ENCODE measurements at regions not wholly inside any gene's neighbourhood (a gene's known extent, or its start where the extent isn't known, plus 50 kb on each side); places are given as distances from the start of the nearest gene placed in this dataset.

- DNase-seq: no peak
Measured at GRCh38 chr21:27260728-27261127, 293.8 kb upstream of the ADAMTS5 start.

DNA sequence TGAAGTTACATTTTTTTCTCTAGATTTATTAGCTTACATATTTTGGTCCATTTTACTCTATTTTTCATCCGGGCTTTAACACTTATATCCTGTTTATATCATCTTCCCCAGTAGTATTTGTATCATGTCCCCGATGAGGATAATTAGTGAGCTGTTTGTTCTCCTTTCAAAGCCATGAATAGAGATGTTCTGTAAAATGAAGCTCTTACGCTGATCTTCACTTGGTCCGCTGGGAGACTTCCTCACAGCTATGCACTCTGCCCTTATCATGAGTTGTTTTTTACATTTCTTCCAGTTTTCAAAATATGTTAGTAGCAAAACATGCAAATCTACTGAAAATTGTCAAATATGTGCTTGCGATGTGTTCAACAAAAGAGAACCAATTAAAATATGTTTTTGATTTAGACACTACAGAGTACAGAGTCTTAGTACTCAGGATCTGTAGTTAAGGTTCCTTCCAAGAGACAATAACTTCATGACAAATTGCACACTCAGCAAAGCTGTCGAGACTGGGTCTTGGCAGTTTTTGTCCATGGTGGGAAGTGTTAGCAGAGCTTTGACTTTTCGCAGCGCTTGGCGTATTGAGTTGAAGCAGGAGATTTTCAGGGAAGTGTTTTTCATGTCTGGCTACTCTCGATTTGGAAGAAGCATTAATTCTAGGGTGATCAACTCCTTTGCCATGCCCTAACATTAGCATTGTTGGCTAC, 292.0 kb upstream of the ADAMTS5 start:
- DNase-seq: no peak

DNA sequence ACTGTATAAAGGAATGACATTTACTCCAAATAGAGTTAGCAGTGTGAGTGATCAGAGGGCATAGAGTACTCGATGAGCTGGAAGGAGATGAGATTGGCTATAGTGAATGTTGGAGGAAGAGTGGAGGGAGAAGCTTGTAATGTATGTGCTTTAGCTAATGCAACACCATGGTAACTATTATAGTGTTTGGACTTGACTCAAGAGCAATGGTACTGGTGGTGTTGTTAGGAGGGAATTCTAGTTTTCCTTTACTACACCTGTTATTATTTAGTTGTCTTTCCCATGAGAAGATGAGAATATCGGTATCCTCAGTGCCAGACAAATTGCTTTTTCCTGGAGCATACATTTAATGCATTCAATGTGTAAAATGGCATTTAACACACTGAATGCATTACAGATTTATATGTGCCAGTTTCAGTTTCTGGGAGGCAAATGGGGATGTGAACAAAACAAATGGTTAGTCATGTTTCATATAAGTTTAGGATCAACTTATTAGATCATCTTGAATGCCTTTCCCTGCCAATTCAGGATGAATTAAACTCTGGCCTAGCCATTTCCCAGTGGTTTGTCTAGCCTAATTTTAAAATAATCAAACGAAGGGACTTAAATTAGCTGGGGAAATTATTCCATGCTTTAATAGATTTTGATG, 291.1 kb upstream of the ADAMTS5 start:
- no peak for DNase-seq

DNA sequence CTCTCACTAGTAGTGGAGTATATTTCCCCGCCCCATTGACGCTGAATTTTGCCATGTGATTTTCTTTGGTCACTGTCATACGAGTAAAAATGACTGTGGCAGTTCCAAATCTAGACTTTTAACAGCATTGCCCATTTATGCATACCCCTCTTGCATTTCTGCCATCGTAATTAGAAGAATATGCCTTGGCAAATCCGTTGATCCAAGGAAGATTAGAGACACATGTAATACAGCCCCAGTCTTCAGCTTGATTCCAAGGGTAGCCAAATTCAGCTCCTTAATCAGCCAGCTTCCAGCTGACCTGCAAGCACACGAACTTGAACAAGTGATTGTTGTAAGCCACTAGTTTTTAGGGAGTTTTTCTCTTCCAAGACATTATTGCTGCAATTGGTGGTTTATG, 290.3 kb upstream of the ADAMTS5 start:
- no peak for DNase-seq

- DNase-seq: no peak
Measured at GRCh38 chr21:27251752-27252151, 284.9 kb upstream of the ADAMTS5 start.

DNA sequence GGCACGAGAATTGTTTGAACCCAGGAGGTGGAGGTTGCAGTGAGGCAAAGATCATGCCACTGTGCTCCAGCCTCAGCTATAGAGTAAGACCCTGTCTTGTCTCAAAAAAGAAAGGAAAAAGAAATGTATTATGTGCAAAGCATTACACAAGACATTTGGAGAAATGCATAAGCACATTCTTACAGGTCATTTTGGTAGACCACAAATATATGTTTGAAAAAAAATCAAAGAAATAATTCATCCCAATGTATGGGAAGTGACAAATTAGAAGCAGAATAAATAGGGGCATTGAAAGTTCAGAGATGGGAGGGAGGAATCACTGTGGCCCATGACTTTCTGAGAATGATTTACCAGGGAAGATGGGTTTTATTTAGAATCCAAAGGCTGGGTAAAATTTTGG, 283.5 kb upstream of the ADAMTS5 start:
- no peak for DNase-seq

GRCh38 chr21:27248814-27249213, 281.9 kb upstream of the ADAMTS5 start:
- no peak for DNase-seq

DNA sequence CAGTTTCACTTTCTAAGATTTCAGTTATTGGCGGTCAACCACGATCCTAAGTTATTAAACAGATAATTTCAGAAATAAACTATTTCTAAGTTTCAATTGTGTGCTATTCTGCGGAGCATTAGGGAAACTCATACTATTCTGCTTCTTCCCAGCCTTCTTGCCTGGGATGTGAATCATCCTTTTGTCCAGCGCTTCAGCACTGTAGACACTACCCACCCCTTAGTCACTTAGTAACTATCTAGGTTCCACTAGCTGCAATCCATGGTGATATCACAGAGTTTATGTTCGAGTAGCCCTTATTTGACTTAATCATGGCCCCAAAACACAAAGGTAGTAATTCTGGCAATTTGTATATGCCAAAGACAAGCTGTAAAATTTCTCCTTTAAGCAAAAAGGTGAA, 279.9 kb upstream of the ADAMTS5 start:
- no peak for DNase-seq

GRCh38 chr21:27244776-27245175, 277.9 kb upstream of the ADAMTS5 start:
- DNase-seq: no peak

GRCh38 chr21:27244352-27244751, 277.5 kb upstream of the ADAMTS5 start:
- no peak for DNase-seq

- no peak for DNase-seq
Measured at GRCh38 chr21:27240839-27241238, 274.0 kb upstream of the ADAMTS5 start.

DNA sequence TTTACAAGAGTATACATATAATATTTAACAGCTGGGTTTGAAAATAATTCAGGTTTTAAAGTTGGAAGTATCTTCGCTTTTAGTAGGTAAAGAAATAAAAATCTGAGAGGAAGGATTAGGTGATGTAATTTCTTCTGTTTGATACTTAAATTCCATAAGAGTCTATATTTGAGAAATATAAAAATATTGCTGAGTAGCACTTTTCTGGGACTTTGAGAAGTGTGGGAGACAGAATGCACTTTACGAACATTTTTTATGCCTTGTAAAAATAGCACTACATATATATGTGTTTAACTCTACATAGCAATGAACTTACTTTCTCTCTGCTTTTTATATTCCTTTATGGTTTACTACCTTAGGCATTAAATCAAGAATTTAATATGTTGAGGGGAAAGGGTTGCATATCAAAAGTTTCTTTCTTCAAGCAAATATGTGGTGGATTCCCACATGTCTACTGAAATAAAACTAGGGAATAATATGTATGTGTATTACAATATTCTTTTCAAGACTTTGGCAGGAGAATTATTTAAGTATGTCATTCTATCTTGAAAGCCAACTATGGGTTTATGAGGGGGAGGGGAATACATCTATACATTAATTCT, 266.7 kb upstream of the ADAMTS5 start:
- no peak for DNase-seq

- DNase-seq: no peak
Measured at GRCh38 chr21:27225940-27226339, 259.1 kb upstream of the ADAMTS5 start.

- DNase-seq: no peak
Measured at GRCh38 chr21:27225151-27225550, 258.3 kb upstream of the ADAMTS5 start.

DNA sequence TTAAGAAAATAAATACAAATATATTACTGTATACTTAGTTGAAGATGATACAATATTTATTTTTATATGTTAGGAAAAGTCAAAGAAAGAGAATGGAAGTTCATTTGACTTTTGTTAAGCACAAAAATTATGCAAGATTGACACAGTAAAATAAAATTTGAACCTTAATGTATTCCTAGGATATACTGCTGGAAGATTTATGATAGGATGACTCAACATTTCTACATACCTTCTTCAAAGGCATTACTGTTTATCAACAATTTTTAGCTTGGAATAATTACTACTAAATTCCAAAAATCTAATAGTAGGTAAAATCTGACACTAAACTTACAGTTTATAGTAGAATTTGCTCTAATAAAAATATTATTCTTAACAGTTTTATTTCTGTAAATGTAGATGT, 257.3 kb upstream of the ADAMTS5 start:
- DNase-seq: no peak

GRCh38 chr21:27221077-27221476, 254.2 kb upstream of the ADAMTS5 start:
- no peak for DNase-seq

GRCh38 chr21:27220416-27220815, 253.5 kb upstream of the ADAMTS5 start:
- DNase-seq: no peak

DNA sequence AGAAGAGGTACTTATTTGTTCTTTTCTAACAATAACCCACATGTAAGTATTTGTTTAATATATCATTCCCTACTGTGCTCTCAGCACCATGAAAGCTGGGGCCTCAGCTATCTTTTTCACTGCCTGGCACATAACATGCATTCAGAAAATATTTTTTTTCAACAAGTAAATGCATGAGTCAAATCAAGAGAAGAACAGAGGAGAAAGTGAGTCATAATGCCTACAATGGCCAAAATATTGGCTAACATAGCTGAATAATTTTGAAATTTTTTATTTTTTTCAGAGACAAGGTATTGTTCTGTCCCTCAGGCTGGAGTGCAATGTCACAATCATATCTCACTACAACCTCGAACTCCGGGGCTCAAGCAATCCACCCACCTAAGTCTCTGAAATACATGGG, 252.2 kb upstream of the ADAMTS5 start:
- no peak for DNase-seq

DNA sequence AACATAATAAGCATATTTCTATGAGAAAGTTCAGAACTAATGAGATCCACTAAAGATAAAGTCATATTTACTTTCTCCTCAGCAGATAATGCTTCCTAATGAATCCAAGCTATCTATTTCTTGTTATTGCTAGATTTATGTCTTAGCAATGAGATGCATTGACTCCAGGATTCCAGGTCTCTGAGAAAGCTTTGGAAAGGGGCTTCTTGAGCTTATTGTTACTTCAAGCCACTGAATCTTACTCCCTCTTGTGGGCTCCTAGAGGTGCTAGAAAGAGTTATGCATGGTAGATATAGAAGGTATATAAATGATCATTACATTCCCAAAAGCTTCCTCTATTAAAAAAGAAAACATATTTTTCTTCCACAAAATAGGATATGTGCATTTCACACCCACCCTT, 246.4 kb upstream of the ADAMTS5 start:
- no peak for DNase-seq

DNA sequence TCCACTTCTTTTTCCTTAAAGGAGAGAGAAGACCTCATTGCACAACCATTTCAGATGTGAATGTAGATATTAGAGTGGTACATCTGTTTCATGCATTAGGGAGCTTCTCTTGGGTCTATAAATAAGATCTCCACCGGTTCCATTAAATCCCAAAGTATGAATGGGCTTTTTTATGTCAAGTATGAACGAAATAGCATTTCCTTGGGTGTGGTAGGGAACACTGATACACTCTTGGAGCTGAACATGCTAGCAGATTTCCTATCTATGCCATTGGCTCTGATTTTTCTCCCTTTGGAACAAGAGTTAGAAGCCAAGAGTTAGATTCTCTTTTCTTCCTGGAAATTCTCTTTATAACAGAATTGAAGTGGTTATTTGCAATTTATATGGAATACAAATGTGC, 245.6 kb upstream of the ADAMTS5 start:
- DNase-seq: no peak

- no peak for DNase-seq
Measured at GRCh38 chr21:27209546-27209945, 242.7 kb upstream of the ADAMTS5 start.

DNA sequence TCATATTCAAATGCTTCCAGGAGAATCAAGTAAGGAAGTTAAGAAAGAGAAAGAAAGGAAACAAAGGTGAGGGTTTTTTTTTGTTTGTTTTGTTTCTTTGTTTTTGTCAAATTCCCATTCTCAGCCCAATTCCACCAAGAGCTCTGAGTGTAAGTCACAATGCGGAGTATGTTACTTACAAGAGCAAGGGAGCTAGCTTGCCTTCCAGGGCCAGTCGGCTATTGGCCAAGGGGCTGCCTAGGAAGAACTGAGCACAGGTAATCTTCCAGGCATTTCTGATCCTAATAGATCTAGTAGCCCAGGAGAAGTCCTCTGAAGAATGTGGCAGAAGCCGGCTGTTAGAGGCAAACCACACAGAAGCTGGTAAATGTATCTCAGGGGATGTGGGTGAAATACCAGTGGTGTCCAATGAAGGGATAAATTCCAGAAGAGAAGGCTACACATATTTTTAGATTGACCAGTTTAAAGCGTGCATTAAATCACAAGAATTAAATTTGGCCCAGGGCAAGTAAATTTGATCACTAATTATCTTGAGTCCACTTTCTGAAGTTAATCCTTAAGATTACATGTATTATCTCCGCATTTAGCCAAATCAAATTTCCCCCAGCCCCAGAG, 239.6 kb upstream of the ADAMTS5 start:
- no peak for DNase-seq

DNA sequence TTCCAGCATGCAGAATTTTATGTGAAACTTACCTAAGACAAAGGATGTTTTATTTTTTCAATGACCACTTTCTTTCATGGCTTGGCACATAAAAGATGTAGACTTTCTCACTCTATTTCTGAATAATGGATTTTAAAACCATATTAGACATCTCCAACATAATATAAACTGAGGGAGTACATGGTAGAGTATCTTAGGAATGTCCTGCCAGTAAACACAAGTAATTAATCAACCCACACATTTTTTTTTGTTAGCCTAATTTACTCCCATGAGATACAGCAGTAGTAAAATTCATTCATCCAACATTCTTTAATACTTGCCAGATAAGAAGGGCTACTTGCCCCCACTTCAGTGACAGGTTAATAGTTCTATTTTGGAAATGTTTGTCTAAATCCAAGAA, 235.4 kb upstream of the ADAMTS5 start:
- DNase-seq: no peak

DNA sequence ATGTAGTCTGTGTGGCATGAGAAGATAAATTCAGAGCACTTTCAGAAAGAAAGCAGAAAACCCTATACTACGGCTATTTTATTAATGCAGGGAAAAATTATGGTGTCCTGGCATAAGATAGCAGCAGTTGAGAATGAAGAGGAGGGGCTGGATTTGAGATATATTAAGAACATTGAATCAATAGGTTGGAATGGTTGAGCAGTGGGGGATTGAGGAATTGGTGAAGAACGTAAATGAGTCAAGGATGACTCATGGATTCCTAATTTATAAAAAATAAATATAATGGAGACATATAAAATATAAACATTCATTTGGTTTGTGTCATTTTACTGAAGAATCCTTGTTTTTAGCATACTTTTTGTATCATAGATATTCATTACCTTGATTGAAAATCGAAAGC, 234.3 kb upstream of the ADAMTS5 start:
- no peak for DNase-seq

All from GF-D8 (cell line).